ENCODE measurements at regions not wholly inside any gene's neighbourhood (a gene's known extent, or its start where the extent isn't known, plus 50 kb on each side); places are given as distances from the start of the nearest gene placed in this dataset.

DNA sequence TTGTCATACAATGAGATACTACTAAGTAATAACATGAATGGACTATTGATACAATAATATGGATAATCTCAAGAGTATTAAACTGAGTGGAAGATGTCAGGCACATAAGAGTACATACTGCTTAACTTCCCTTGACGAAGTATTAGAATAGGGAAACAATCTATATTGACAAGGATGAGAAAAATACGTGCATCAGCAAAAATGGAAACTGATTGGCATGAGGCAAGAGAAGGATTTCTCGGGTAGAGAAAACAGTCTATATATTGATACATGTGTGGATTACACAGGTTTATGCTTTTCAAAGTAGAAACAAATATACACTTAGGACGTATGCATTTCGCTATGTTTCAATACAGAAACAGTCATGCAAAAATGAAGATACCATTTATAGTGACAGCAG, 57.4 kb downstream of the PRR20E start:
- H3K9me2 ChIP-seq (replicated peaks; ENCODE audit: insufficient read depth, low read length) = no peaks in the 10 kb centered on the region
- no peak overlapping the region for H3K4me2 ChIP-seq (ENCODE audit: low read depth, low read length, poor library complexity, severe bottlenecking)
- no peaks in the 10 kb centered on the region for H3K79me2 ChIP-seq (ENCODE audit: low read length)
- H3K4me3 ChIP-seq (ENCODE audit: low read length) = no peak overlapping the region
- no peak overlapping the region for H3K9ac ChIP-seq (ENCODE audit: low read length)
- no peak overlapping the region for H2AFZ ChIP-seq (ENCODE audit: low read length)
- no peaks in the 10 kb centered on the region for H3K36me3 ChIP-seq (ENCODE audit: insufficient read depth, low read length)
- H3K27ac ChIP-seq (ENCODE audit: low read length) = no peak overlapping the region
- DNase-seq = no peak
- peaks cover 26% of the 10 kb centered on the region for H3K9me3 ChIP-seq (ENCODE audit: low read length)
- no peaks in the 10 kb centered on the region for H3K4me1 ChIP-seq (ENCODE audit: low read length)
- H3K27me3 ChIP-seq (ENCODE audit: low read length) = no peaks in the 10 kb centered on the region
- no peaks in the 10 kb centered on the region for H4K20me1 ChIP-seq (ENCODE audit: insufficient read depth, low read depth, low read length)

DNA sequence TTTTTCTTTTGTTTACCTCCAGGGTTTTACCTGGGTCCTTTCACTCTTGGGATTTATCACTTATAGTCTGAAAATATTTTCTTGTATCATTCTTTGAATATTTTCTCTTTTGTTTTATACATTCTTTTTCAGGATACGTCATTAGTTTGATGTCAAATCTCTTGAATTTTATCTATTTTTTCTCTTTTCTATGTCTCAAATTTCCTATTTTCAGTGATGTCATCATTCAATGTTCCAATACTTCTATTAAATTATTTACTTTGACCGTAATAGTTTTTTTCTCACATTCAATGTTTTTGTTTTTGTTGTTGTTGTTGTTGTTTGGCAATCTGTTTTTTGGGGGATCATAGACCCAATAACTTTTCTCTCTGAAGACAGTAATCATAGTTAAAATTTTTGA, 83.5 kb downstream of the PRR20E start:
- no peak overlapping the region for H2AFZ ChIP-seq (ENCODE audit: low read length)
- no peak for DNase-seq
- H3K9me2 ChIP-seq (replicated peaks; ENCODE audit: insufficient read depth, low read length) = no peaks in the 10 kb centered on the region
- H3K9ac ChIP-seq (ENCODE audit: low read length) = no peak overlapping the region
- H3K27ac ChIP-seq (ENCODE audit: low read length) = no peak overlapping the region
- H3K4me2 ChIP-seq (ENCODE audit: low read depth, low read length, poor library complexity, severe bottlenecking) = no peak overlapping the region
- H3K79me2 ChIP-seq (ENCODE audit: low read length) = no peaks in the 10 kb centered on the region
- no peaks in the 10 kb centered on the region for H3K36me3 ChIP-seq (ENCODE audit: insufficient read depth, low read length)
- H4K20me1 ChIP-seq (ENCODE audit: insufficient read depth, low read depth, low read length) = no peaks in the 10 kb centered on the region
- no peaks in the 10 kb centered on the region for H3K4me1 ChIP-seq (ENCODE audit: low read length)
- no peaks in the 10 kb centered on the region for H3K27me3 ChIP-seq (ENCODE audit: low read length)
- peaks cover 54% of the 10 kb centered on the region for H3K9me3 ChIP-seq (ENCODE audit: low read length)
- H3K4me3 ChIP-seq (ENCODE audit: low read length) = no peak overlapping the region

DNA sequence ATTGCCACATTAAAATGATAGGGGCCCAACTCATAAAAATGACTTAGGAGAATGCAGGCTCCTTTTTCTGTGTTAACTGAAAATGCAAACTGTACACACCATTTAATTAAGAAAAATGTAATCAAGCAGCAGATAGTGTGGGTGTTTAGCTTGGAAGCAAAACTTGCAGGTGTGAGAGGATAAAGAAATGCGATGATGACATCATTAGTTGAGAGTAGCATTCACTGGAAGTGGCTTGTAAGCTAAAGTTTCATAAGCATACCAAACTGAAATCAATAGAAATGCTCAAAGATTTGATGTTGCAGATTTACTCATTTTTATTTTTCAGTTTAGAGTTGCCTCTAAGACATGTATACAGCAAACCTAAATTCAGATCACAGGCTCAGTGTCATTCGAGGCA, 86.6 kb downstream of the PRR20E start:
- H3K9me2 ChIP-seq (replicated peaks; ENCODE audit: insufficient read depth, low read length) = no peaks in the 10 kb centered on the region
- H3K27me3 ChIP-seq (ENCODE audit: low read length) = no peaks in the 10 kb centered on the region
- no peak overlapping the region for H3K4me3 ChIP-seq (ENCODE audit: low read length)
- no peak overlapping the region for H2AFZ ChIP-seq (ENCODE audit: low read length)
- no peak overlapping the region for H3K27ac ChIP-seq (ENCODE audit: low read length)
- no peak for DNase-seq
- H3K79me2 ChIP-seq (ENCODE audit: low read length) = no peaks in the 10 kb centered on the region
- no peaks in the 10 kb centered on the region for H4K20me1 ChIP-seq (ENCODE audit: insufficient read depth, low read depth, low read length)
- peaks cover 55% of the 10 kb centered on the region for H3K9me3 ChIP-seq (ENCODE audit: low read length)
- no peak overlapping the region for H3K9ac ChIP-seq (ENCODE audit: low read length)
- H3K4me1 ChIP-seq (ENCODE audit: low read length) = no peaks in the 10 kb centered on the region
- no peak overlapping the region for H3K4me2 ChIP-seq (ENCODE audit: low read depth, low read length, poor library complexity, severe bottlenecking)
- H3K36me3 ChIP-seq (ENCODE audit: insufficient read depth, low read length) = no peaks in the 10 kb centered on the region

DNA sequence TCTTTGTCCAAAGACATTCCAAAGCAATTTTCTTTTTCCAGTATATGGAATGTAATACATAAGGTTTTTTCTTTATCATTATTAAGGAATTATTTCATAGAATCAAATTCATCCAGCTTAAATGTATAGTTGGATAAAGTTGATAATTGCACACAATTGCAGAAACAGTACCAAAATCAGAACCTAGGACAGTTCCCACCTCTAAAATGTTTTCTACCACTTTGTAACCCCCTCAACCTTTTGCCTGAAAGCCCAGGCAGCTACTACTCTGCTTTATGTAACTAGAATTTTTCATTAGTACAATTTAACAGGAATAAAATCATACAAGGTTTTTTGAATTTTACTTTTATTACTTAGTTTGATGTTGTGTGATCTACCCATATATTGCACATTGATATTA, 98.0 kb downstream of the PRR20E start:
- DNase-seq = no peak
- Histone ChIP-seq H3K79me2 (ENCODE audit: low read length) (no peaks in the 10 kb centered on the region), H3K27ac (ENCODE audit: low read length) (no peak overlapping the region), H3K4me1 (ENCODE audit: low read length) (no peaks in the 10 kb centered on the region), H3K27me3 (ENCODE audit: low read length) (no peaks in the 10 kb centered on the region), H3K36me3 (ENCODE audit: insufficient read depth, low read length) (no peaks in the 10 kb centered on the region), H3K9ac (ENCODE audit: low read length) (no peak overlapping the region), H4K20me1 (ENCODE audit: insufficient read depth, low read depth, low read length) (no peaks in the 10 kb centered on the region), H3K4me3 (ENCODE audit: low read length) (no peak overlapping the region), H3K4me2 (ENCODE audit: low read depth, low read length, poor library complexity, severe bottlenecking) (no peak overlapping the region), H2AFZ (ENCODE audit: low read length) (no peak overlapping the region), H3K9me3 (ENCODE audit: low read length) (peaks cover 60% of the 10 kb centered on the region), H3K9me2 (replicated peaks; ENCODE audit: insufficient read depth, low read length) (no peaks in the 10 kb centered on the region)

DNA sequence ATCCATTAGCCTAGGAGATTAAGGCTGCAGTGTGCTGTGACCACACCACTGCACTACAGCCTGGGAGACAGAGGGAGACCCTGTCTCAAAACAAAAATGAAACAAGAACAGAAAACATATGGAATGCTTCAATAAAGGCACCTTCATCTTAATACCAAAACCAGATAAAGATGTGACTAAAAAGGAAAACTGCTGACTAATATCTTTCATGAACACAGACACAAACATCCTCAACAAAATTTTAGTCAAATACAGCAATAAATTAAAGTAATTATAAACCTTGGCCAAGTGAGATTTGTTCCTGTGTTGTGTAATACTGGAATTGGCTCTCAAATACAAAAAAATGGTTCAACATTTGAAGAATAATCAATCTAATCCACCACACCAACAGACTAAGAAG, 103.5 kb downstream of the PRR20E start:
- Histone ChIP-seq H2AFZ (ENCODE audit: low read length) (no peak overlapping the region), H3K27me3 (ENCODE audit: low read length) (no peaks in the 10 kb centered on the region), H3K9me3 (ENCODE audit: low read length) (peaks cover 45% of the 10 kb centered on the region), H3K4me2 (ENCODE audit: low read depth, low read length, poor library complexity, severe bottlenecking) (no peak overlapping the region), H3K9ac (ENCODE audit: low read length) (no peak overlapping the region), H3K9me2 (replicated peaks; ENCODE audit: insufficient read depth, low read length) (no peaks in the 10 kb centered on the region), H3K4me1 (ENCODE audit: low read length) (no peaks in the 10 kb centered on the region), H3K79me2 (ENCODE audit: low read length) (no peaks in the 10 kb centered on the region), H3K4me3 (ENCODE audit: low read length) (no peak overlapping the region), H4K20me1 (ENCODE audit: insufficient read depth, low read depth, low read length) (no peaks in the 10 kb centered on the region), H3K36me3 (ENCODE audit: insufficient read depth, low read length) (no peaks in the 10 kb centered on the region), H3K27ac (ENCODE audit: low read length) (no peak overlapping the region)
- no peak for DNase-seq

DNA sequence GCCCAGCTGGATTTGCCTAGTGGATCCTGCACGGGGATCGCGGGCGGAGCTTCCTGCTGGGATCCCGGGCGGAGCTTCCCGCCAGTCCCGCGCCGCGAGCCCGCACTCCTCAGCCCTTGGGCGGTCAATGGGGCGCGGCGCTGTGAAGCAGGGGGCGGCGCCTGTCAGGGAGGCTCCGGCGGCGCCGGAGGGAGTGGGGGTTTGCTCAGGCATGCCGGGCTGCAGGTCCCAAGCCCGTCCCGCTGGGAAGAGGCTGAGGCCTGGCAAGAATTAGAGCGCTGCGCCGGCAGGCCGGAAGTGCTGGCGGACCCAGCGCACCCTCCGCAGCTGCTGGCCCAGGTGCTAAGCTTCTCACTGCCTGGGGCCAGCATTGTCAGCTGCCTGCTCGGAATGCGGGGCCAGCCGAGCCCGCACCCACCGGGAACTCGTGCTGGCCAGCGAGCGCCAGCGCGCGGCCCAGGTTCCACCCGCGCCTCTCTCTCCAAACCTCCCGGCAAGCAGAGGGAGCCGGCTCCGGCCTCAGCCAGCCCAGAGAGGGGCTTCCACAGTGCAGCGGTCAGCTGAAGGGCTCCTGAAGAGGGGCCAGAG, 119.6 kb downstream of the PRR20E start:
- Histone ChIP-seq H3K4me2 (ENCODE audit: low read depth, low read length, poor library complexity, severe bottlenecking) (no peak overlapping the region), H3K27me3 (ENCODE audit: low read length) (no peaks in the 10 kb centered on the region), H3K4me1 (ENCODE audit: low read length) (no peaks in the 10 kb centered on the region), H3K9ac (ENCODE audit: low read length) (no peak overlapping the region), H3K27ac (ENCODE audit: low read length) (no peak overlapping the region), H4K20me1 (ENCODE audit: insufficient read depth, low read depth, low read length) (no peaks in the 10 kb centered on the region), H3K9me2 (replicated peaks; ENCODE audit: insufficient read depth, low read length) (no peaks in the 10 kb centered on the region), H3K79me2 (ENCODE audit: low read length) (no peaks in the 10 kb centered on the region), H3K4me3 (ENCODE audit: low read length) (no peak overlapping the region), H3K36me3 (ENCODE audit: insufficient read depth, low read length) (no peaks in the 10 kb centered on the region), H3K9me3 (ENCODE audit: low read length) (peaks cover 23% of the 10 kb centered on the region), H2AFZ (ENCODE audit: low read length) (no peak overlapping the region)
- DNase-seq = no peak

DNA sequence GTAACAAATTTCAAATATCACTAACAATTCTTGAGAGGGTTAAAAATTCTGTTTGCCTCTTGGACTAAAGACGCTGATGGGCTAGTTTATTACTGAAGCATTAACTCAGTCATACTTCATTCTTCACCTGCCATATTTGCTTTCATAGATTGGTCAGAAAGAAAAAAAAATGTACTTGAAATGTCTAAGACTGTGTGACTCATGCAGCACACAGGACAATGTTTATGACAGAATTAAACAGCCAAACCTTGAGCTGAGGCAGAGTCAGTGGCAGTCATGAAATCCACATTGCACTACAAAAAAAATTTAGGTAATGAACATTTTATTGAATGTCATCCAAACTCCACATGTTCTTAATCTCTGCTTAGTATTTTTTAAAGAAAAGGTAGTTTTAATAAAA, 135.6 kb downstream of the PRR20E start:
- H3K4me2 ChIP-seq (ENCODE audit: low read depth, low read length, poor library complexity, severe bottlenecking) = no peak overlapping the region
- H3K9ac ChIP-seq (ENCODE audit: low read length) = no peak overlapping the region
- no peak for DNase-seq
- H3K27me3 ChIP-seq (ENCODE audit: low read length) = no peaks in the 10 kb centered on the region
- no peaks in the 10 kb centered on the region for H3K4me1 ChIP-seq (ENCODE audit: low read length)
- H4K20me1 ChIP-seq (ENCODE audit: insufficient read depth, low read depth, low read length) = no peaks in the 10 kb centered on the region
- no peaks in the 10 kb centered on the region for H3K36me3 ChIP-seq (ENCODE audit: insufficient read depth, low read length)
- no peak overlapping the region for H3K27ac ChIP-seq (ENCODE audit: low read length)
- H3K79me2 ChIP-seq (ENCODE audit: low read length) = no peaks in the 10 kb centered on the region
- H3K9me3 ChIP-seq (ENCODE audit: low read length) = peaks cover 22% of the 10 kb centered on the region; the same call in 1 of the 2 replicates
- H3K9me2 ChIP-seq (replicated peaks; ENCODE audit: insufficient read depth, low read length) = no peaks in the 10 kb centered on the region
- no peak overlapping the region for H3K4me3 ChIP-seq (ENCODE audit: low read length)
- no peak overlapping the region for H2AFZ ChIP-seq (ENCODE audit: low read length)

DNA sequence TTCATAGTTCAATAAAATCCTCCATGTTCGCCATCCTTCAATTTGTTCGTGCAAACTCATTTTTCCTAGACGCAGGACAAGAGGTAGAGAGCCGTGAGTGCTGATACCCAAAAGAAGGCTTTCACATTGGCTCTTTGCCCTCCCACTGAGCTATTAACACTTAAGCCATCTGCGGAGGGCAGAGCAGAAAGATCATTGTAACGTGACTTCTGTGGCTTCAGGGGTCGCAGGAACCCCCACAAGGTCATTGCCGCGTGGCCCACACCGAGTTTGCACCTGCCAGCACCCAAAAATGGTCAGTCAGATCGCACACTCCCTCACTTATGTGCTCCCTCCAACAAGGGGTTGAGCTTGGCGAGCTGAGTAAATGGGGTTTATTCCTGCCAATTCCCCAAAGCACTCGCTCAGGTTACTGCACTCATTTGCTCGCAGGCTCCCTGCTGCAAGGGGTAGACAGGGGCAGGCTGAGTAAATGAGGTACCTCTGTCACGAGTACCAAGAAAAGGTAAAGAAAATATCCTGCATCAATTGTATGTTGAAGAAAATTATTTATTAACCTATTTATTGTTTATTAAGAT, 144.1 kb downstream of the PRR20E start:
- Histone ChIP-seq H3K36me3 (ENCODE audit: insufficient read depth, low read length) (no peaks in the 10 kb centered on the region), H2AFZ (ENCODE audit: low read length) (no peak overlapping the region), H3K9ac (ENCODE audit: low read length) (no peak overlapping the region), H3K4me1 (ENCODE audit: low read length) (no peaks in the 10 kb centered on the region), H3K4me2 (ENCODE audit: low read depth, low read length, poor library complexity, severe bottlenecking) (no peak overlapping the region), H3K27ac (ENCODE audit: low read length) (no peak overlapping the region), H3K27me3 (ENCODE audit: low read length) (no peaks in the 10 kb centered on the region), H3K9me2 (replicated peaks; ENCODE audit: insufficient read depth, low read length) (no peaks in the 10 kb centered on the region), H3K9me3 (ENCODE audit: low read length) (peaks cover 21% of the 10 kb centered on the region; the same call in 1 of the 2 replicates), H3K79me2 (ENCODE audit: low read length) (no peaks in the 10 kb centered on the region), H3K4me3 (ENCODE audit: low read length) (no peak overlapping the region), H4K20me1 (ENCODE audit: insufficient read depth, low read depth, low read length) (no peaks in the 10 kb centered on the region)
- no peak for DNase-seq
